ENCODE measurements at regions not wholly inside any gene's neighbourhood (a gene's known extent, or its start where the extent isn't known, plus 50 kb on each side); places are given as distances from the start of the nearest gene placed in this dataset.
"Not testable (repeated sequence)": the region's sequence is repeated elsewhere in the genome, so short reads cannot be mapped to it uniquely, and the experiment has no call there.

DNA sequence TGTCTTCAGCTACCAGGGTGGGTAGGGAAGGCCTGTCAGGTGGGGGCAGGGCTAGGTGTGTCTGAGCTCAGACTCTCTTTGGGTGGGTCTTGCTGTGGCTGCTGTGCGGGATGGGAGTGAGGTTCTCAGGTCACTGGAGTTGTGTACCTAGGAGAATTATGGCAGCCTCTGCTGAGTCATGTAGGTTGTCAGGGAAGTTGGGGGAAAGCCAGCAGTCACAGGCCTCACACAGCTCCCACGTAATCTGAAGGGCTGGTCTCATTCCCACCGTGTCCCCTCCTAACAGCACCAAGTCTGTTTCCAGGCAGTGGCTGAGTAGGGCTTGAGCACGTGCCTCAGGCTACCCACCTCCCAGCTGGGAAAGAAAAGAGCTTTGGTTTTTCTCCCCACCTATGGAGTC is 67.0 kb downstream of the CHCHD4 start:
- DNase-seq (ENCODE audit: low read depth) = peak; percentile 54

DNA sequence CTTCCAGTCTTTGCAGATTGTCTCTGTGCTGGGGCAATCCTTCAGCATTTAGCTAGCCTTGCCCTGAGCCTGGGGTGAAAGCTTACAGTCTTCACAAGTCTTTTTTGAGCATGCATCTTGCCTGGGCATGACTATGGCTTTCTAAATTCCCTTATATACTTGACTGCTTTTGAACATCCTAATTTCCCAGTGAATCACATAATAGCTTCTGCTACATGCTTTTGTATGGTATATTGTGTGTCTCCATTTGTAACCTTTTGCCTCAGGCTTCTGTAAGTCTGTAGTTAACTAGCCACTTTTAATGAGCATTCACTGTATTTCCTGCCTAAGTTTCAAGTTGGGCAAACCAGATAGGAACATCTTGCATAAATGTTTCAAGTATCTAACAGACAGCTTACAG is 76.8 kb downstream of the CHCHD4 start:
- no peak for DNase-seq (ENCODE audit: low read depth)

DNA sequence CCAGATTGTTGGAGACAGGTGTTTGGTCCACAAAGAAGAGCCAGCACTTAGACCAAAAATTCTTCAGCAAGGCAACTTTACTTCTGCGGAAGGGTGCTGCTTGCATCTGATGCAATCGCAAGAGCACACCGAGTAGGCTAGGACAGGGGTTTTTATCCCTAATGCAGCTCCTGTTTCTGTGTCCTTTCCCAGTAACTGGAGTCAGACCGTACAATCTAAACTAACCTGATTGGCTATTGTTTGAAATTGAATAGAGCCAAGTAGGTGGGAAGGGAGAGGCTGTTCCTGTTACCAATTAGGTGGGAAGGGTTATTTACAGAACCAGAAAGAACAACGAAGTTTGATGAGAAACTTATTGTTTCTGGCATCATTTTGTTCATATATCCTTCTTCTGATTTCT is 77.6 kb downstream of the CHCHD4 start:
- no peak for DNase-seq (ENCODE audit: low read depth)

DNA sequence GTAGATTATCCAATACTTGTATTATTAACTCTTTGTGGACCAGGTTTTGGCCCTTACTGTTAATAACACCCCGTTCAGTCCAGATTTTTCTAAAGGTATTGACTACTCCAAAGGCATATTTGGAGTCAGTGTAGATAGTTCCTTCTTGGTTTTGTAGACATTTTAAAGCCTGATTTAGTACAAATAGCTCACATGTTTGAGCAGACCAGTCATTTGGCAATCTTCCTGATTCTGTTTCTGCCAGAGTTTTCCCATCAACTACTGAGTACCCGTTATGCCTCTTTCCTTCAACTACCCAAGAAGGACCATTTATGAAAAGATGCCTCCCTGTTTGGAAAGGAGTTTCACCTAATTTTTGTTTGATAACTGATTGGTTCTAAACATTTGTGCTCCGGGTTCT is 82.0 kb downstream of the CHCHD4 start:
- DNase-seq (ENCODE audit: low read depth) = peak; percentile 4

DNA sequence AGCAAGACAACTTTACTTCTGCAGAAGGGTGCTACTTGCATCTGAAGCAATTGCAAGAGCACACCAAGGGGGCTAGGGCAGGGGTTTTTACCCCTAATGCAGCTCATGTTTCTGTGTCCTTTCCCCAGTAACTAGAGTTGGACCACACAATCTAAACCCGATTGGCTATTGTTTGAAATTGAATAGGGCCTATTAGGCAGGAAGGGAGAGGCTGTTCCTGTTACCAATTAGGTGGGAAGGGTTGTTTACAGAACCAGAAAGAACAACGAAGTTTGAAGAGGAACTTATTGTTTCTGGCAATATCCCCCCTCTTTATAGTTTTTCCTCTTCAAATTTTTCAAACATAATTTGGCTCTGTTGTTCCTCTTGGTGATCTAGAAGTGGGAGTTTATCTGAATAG is 85.5 kb downstream of the CHCHD4 start:
- DNase-seq (ENCODE audit: low read depth) = no peak

DNA sequence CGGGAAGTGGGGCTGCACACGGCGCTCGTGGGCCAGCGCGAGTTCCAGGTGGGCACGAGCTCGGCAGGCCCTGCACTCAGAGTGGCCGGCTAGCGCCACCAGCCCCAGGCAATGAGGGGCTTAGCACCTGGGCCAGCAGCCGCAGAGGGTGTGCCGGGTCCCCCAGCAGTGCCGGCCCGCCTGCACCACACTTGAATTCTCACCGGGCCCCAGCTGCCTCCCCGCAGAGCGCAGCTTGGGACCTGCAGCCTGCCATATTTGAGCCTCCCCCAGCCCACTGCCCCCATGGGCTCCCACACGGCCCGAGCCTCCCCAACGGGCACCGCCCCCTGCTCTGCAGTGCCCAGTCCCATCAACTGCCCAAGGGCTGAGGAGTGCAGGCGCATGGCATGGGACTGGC is 87.5 kb downstream of the CHCHD4 start:
- DNase-seq (ENCODE audit: low read depth) = no peak

DNA sequence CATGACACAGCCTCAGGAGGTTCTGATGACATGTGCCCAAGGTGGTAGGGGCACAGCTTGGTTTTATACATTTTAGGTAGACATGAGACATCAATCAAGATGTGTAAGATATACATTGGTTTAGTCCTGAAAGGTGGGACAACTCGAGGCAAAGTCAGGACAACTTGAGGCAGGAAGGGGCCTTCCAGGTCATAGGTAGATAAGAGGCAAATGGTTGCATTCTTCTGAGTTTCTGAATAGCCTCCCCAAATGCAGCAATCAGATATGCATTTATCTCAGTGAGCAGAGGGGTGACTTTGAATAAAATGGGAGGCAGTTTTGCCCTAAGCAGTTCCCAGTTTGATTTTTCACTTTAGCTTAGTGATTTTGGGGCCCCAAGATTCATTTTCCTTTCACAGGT is 91.6 kb downstream of the CHCHD4 start:
- DNase-seq (ENCODE audit: low read depth) = no peak

DNA sequence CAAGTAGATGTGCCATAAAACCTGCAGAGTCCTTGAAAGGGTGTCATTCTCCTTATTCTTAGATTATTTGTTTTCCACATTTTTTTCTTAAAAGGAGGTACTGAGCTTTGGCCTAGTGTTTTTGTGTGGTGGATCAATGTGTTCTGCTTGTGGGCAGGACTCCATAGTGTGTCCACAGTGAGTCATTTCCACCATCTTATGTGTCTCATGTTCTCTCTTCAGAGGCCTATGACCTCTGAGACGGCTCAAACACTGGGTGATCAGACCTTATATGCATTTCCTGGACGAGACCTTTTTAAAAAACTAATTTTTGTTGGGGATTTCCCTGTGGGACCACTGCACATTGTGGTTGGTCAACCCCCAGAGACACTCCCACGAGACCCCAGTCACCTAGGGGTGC is 93.4 kb downstream of the CHCHD4 start:
- DNase-seq (ENCODE audit: low read depth) = peak; percentile 72

DNA sequence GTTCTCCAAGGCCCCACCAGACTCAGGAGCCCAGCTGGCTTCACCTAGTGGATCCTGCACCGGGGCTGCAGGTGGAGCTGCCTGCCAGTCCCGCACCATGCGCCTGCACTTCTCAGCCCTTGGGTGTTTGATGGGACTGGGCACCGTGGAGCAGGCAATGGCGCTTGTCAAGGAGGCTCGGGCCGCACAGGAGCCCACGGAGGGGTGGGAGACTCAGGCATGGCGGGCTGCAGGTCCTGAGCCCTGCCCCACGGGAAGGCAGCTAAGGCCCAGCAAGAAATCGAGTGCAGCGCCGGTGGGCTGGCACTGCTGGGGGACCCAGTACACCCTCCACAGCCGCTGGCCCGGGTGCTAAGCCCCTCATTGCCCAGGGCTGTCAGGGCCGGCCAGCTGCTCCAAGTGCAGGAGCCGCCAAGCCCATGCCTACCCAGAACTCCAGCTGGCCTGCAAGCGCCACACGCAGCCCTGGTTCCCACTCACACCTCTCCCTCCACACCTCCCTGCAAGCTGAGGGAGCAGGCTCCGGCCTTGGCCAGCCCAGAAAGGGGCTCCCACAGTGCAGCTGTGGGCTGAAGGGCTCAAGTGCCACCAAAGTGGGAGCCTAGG is 95.2 kb downstream of the CHCHD4 start:
- DNase-seq (ENCODE audit: low read depth) = not testable (repeated sequence)

DNA sequence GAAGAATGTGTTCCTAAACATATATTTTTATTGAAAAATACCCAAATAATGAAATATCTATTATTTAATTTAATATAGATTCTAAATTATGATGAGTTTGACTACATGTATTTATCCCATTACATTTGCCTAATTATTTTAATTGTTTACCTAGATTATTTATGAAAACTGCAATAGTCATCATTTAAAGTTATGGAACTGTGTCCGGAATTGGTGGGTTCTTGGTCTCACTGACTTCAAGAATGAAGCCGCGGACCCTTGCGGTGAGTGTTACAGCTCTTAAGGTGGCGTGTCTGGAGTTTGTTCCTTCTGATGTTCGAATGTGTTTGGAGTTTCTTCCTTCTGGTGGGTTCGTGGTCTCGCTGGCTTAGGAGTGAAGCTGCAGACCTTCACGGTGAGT is 96.5 kb downstream of the CHCHD4 start:
- not testable (repeated sequence) for DNase-seq (ENCODE audit: low read depth)

DNA sequence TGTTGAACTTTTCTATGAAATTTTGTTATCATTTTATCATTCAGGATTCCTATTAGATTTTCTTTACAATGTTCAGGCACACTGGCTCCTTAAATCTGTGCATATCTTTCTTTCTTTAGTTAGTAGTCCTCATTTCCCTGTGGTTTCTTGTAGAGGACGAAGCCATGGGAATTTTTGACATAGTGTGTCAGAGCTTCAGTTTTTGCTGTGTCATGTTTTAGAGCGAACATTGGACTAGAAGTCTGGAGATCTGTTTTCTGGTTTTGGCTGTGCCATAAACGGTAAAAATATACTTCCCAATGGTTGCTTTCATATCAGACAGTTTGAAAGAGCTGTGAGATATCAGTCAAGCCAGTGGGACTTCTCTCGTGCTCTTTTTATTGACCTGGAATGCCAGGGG is 105.2 kb downstream of the CHCHD4 start:
- no peak for DNase-seq (ENCODE audit: low read depth)

DNA sequence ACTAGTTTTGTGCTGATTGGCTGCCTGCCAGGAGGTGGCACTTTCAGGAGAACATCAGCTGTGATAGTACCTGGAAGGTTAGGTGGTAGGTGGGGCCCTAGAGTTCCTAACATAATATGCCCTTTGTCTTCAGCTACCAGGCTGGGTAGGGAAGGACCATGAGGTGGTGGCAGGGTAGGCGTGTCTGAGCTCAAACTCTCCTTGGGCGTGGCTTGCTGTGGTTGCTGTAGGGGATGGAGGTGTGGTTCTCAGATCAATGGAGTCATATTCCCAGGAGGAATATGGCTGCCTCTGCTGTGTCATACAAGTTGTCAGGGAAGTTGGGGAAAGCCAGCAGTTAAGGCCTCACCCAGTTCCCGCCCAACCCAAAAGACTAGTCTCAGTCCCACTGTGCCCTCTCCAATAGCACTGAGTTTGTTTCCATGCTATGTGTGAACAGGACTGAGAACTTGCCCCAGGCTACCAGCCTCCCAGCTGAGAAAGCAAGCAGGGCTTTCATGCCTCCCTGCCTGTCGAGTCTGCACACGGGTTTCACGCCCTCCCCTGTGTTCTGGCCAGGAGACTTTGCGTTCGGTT is 107.7 kb downstream of the CHCHD4 start:
- DNase-seq (ENCODE audit: low read depth) = peak; percentile 24

DNA sequence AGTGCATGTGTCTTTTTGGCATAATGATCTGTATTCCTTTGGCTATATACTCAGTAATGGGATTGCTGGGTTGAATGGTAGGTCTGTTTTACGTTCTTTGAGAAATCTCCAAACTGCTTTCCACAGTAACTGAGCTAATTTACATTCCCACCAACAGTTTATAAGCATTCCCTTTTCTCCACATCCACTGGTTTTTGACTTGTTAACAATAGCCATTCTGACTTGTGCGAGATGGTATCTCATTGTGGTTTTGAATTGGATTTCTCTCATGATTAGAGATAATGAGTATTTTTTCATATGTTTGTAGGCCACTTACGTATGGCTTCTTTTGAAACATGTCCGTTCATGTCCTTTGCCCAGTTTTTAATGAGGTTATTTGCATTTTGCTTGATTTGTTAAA is 117.7 kb downstream of the CHCHD4 start:
- DNase-seq (ENCODE audit: low read depth) = no peak

DNA sequence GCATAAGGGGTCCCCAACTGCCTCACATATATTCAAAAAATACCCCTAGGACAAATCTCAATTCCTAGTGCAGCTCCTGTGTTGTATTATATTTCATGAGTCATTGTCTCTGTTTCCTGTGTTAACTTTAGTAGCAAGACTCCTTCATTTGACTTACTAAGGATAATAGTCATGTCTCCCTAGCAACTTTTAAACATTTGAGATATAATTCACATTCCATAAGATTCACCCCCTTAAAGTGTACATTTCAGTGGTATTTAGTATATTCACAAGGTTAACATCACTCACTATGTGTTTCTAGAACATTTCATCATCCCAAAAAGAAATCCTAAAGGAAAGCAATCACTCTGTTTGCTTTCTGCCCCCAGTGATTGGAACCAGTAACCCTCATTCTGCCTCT is 121.3 kb upstream of the WNT7A start:
- peak; percentile 75 for DNase-seq (ENCODE audit: low read depth)

DNA sequence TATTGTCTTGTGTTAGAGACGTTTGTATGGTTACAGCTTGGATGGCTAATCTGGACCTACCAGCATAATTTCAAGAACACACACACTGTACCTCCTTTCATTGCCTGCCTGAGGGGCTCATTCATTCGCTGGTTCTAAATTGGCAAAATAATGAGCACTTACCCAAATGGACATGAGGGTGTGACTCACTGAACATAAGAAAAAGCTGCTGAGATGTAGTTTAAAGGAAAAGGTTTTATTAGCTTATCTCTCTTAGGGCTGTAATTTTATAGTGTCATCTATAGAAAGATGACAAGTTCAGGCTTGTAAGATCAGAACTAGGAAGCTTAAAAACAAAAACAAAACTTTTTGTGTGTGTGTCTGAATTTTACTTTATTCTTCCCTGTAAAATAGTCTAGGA is 120.7 kb upstream of the WNT7A start:
- peak; percentile 8 for DNase-seq (ENCODE audit: low read depth)

DNA sequence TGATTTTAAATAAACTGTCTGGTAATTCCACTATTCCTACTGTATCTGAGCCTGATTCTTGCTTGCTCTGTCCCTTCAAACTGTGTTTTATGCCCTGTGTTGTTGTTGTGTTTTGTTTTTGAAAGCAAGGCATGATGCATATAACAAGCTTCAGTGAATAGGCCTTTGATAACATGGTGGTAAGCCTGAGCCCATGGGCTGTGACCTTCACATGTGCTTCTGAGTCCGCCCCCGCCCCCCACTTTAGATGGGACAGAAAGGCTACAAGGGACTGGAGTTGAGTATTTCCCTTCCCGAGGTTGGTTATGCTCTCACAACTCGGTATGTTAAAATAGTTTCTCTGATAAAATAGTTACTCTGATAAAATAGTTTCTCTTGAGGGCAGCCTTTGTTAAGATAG is 119.0 kb upstream of the WNT7A start:
- DNase-seq (ENCODE audit: low read depth) = no peak

DNA sequence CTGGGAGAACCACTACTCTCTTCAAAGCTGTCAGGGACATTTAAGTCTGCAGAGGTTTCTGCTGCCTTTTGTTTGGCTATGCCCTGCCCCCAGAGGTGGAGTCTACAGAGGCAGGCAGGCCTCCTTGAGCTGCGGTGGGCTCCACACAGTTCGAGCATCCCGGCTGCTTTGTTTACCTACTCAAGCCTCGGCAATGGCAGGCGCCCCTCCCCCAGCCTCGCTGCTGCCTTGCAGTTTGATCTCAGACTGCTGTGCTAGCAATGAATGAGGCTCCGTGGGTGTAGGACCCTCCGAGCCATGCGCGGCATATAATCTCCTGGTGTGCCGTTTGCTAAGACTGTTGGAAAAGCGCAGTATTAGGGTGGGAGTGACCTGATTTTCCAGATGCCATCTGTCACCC is 115.3 kb upstream of the WNT7A start:
- not testable (repeated sequence) for DNase-seq (ENCODE audit: low read depth)

DNA sequence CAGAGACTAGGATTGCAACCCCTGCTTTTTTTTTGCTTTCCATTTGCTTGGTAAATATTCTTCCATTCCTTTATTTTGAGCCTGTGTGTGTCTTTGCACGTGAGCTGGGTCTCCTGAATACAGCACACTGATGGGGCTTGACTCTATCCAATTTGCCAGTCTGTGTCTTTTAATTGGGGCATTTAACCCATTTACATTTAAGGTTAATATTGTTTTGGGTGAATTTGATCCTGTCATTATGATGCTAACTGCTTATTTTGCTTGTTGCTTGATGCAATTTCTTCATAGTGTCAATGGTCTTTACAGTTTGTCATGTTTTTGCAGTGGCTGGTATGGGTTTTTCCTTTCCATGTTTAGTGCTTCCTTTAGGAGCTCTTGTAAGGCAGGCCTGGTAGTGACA is 109.1 kb upstream of the WNT7A start:
- not testable (repeated sequence) for DNase-seq (ENCODE audit: low read depth)

DNA sequence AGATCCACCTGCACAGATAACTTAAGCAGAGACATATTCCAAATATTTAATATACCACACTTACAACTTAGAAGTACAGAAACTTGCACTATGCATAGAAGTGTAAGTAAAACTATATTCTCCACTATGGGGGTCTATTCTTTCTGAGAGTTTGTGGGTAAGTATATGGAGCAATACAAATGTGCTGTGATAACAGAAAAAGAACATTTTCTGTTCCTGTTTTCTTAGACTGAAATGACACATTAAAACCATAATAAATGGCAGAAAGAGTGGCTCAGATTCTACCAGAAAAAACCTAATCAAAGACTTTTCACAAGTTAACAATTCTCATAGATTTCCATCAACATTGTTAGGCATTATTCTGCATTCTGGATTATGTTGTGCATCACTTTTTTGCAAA is 96.6 kb upstream of the WNT7A start:
- DNase-seq (ENCODE audit: low read depth) = no peak

DNA sequence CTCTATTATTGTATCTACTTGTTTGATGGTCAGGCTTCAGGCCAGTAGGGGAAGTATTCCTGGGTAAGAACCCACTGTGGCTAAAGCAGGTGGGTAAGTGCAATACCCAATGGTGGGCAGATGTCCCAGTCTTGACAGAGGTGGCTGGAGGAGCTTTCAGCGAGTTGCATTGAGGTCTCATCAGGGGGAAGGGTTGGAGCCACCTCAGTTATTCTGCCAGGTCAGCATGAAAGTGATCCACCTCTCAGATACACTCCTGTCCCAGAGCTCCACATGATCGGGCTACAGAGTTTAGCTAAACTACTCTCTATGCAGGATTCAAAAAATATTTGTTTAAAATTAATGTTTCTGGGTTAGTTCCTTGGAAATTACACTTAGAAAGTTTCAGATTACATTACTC is 95.8 kb upstream of the WNT7A start:
- no peak for DNase-seq (ENCODE audit: low read depth)

DNA sequence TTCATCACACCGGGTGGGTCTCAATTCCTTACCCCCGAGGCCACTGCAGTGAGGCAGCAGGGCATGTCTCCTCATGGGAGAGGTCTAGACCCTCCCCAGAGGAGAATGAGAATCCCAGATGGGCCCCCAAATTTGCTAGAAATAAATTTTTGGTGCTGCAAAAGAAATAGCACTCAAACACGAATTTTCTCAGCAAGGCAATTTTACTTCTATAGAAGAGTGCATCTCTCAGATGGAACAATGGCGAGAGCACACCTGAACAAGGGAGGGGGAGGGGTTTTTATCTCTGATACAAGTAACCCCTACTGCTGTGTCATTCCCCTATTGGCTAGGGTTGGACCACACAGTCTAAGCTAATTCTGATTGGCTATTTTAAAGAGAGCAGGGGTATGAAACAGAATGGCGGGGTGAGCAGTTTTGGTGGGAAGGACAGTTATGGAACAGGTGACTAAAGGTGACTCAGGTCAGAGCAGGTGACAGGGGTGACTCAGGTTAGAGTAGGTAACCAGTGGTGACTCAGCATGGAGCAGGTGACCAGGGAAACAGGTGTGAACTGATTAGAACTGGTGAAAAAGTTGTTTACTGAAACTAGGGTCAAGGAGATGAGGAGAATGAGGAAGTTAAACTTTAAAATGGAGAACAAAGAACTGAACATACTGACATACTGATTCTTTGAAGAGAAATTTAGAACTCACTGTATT is 93.0 kb upstream of the WNT7A start:
- DNase-seq (ENCODE audit: low read depth) = no peak

DNA sequence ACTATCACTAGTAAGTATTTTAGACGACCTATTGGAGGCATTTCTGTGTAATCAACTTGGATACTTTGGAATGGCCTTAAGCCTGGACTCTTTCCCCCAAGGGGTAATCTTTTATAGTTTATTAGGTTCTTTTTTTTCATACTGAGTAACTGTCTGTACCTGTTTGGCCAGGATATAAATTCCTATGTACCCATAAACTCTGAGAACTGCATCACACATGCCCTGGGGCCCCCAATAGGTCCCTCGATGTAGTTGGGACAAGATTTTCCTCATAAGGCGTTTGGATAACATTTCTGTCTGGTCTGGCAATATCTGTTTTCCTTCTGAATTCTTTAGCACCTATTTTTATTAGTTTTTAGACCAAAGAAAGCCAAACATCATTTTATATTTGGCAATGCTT is 86.4 kb upstream of the WNT7A start:
- DNase-seq (ENCODE audit: low read depth) = no peak

Measured in HT1080 (cell line).